ENCODE measurements at regions not wholly inside any gene's neighbourhood (a gene's known extent, or its start where the extent isn't known, plus 50 kb on each side); places are given as distances from the start of the nearest gene placed in this dataset.
"Not testable (repeated sequence)": the region's sequence is repeated elsewhere in the genome, so short reads cannot be mapped to it uniquely, and the experiment has no call there.

DNA sequence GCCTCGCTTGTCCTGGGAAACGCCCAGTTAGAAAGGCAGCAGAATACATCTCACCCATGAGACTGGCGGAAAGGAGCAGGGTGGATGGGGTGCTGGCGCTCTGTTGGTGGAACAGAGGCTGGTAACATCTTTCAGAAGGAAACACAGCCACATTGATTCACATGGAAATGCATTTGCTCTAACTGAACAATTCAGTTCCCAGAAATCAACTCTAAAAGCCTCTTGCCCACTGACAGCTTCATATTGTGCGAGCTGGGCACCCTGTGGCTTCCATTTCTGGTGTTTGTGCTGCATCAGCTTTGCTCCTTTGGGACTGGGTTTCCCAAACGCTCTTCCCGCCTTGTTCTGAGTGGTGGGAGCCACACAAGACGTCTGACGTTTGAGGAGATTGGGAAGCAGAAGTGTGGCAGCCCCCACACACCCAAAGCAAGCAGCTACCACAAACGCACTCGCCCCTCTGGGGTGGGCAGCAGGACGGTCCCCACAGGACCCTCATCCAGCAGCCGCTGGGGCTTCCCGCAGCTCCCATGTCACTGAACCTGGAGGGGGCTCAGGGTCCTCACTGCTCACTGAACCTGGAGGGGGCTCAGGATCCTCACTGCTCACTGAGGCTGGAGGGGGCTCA, 229.5 kb downstream of the ERMARD start:
- no peak for DNase-seq (ENCODE audit: low spot score)

DNA sequence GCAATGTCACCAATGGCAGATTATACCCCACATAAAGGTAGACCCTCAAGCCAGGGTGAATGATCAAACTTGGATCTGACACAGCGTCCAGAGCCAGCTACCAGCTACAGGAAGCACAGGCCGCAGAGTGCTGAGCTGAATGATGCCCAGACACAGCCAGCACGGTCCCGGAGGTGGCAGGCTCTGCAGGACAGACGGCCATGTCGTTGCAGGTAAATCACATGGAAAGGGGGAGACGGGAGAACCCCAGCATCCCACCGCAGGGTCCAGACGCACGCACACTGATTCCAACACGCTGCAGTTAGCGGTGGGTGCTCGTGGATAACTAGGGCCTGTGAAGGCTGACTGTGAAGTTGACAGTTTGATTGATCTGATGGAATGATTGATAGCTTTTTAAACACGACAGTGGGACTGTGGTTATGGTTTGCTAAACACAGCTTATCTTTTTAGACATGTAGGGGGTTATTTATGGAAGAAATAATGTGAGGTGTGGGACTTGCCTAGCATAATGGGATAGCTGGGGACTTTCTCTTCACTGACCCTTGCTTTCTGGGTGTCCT, 228.5 kb downstream of the ERMARD start:
- DNase-seq (ENCODE audit: low spot score), result no peak

DNA sequence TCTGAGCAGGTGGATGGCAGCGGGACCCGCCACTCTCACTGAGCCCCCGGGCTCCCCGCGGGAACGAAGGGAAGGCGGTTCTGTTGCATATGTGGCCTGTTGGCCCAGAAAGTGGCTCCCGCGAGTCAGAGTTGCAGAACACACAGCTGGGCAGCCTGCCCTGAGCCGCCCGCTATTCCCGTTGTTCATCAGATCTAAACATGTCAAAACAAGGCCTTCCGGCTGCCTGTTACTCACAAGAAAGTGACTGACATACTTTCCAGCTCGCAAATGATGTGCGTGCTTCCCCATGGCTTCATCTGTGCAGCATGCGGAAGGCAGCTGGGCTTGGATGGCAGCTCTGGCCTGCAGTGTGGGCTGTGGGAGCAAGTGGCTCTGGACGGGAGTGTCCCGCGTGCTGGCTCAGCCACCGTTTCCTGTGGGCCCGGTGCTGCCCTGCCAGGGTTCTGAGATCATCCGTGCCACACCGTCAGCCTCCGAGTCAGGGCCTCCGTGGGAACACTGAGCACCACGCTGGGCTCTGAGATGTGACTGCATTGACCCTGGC, 227.3 kb downstream of the ERMARD start:
- no peak for DNase-seq (ENCODE audit: low spot score)

GRCh38 chr6:169977434-169978265, 226.2 kb downstream of the ERMARD start:
- DNase-seq (ENCODE audit: low spot score), result no peak

- DNase-seq (ENCODE audit: low spot score), result no peak
These were observed 225.1 kb downstream of the ERMARD start for GRCh38 chr6:169976301-169977081.

GRCh38 chr6:169975701-169976100, 224.3 kb downstream of the ERMARD start:
- DNase-seq (ENCODE audit: low spot score), result no peak

- no peak for DNase-seq (ENCODE audit: low spot score)
These were observed 223.9 kb downstream of the ERMARD start for GRCh38 chr6:169975286-169975685.

DNA sequence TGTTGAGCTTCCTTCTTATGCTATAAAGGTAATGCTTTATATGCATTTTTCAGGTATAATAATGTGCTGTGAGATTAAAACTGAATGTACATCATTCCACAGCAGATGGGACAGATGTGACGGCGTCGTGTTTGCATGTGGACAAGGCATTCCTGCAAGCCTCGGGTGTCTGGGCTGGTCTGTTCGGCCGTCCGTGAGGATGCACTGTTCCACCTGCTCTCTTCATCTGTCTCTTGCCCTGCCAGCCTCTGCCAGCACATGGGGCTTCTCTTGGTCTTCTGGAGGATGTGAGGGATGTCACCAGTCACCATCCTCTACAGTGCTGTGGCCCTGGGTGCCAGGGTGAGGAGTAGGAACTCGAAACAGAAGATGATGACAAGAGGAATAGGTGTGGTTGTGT, 223.2 kb downstream of the ERMARD start:
- no peak for DNase-seq (ENCODE audit: low spot score)

GRCh38 chr6:169973588-169974467, 222.4 kb downstream of the ERMARD start:
- not testable (repeated sequence) for DNase-seq (ENCODE audit: low spot score)

DNA sequence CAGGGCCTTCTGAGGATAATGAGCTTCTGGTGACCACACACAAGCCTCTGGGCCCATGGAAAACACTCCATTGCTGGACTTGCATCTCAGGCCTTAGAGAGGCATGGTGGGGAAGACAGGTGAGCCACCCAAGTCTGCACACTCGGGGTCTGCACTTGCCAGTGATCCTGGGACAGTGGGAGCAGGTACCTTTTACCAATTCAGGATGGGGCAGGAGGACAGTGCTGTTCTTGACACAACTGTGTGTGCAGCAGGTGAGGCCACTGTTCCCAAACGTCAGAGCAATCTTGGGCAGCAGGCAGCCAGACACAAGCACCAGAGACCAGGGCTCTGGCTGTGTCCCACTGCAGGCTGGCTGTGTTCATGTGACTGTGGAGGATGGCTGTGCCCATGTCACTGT, 221.3 kb downstream of the ERMARD start:
- no peak for DNase-seq (ENCODE audit: low spot score)

- no peak for DNase-seq (ENCODE audit: low spot score)
These were observed 220.8 kb downstream of the ERMARD start for GRCh38 chr6:169972101-169972651.

DNA sequence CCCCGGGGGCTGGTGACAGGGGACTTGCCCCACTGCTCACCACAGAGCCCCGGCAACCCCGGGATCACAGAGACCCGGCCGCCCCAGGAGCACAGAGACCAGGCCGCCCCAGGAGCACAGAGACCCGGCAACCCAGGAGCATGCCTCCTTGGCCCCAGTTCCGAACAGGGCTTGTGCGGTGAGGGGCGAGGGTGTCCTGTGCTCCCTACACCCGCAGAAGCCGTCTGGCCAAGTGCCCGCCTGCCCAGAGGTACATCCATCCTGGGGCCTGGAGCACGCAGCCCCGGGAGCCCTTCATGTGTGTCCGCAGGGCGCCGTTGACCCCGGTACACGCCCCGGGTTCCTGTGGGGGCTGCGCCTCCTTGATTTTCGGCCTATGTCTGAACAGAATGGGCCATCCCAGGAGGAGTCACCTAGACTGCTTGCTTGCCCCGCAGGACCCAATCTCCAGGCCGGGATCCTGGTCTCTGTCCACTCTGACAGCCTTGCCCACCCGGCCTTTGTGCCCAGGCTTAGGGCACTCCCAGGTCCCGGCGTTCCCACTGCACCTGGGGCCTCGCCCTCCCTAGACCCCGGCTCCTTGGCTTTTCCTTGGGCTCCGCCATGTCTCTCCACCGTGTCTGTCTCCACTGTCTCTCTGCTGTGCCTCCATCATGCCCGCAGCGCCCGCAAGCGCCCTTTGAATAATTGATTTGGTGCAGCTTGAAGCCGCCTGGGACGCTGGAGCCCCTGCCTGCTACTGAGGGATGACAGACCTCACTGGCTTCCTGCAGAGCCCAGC, 219.8 kb downstream of the ERMARD start:
- DNase-seq (ENCODE audit: low spot score), result no peak

DNA sequence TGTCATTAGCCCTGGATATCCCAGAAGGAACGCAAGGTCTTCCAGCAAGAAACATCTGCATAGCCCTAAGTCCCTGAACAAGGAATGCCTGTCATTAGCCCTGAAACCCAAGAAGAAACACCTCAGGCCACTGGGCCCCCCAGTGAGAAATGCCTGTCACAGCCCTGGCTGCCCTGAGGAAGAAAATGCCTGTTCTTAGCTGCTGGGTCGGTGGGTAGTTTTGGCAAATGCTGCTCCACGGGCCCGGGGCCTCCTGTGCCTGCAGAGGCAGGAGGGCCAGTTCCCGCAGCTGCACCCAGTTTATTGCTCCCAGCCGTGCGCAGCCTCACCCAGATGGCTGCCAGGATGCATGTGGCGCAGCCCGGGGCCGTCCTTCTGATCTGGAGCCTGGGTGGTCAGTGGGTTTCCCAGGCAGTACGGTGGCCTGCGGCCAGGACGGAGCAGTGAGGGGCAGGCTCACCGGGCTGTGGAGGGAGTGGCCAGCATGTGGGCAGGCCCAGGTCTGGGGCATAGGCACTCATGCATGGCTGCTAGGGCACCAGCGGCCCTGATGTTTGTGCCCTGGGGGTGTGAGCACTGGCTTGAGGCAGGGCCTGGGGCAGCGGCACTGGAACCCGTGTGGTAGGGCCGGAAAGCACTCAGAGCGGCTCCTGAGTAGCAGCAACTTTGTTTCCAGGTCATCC, 219.0 kb downstream of the ERMARD start:
- no peak for DNase-seq (ENCODE audit: low spot score)

DNA sequence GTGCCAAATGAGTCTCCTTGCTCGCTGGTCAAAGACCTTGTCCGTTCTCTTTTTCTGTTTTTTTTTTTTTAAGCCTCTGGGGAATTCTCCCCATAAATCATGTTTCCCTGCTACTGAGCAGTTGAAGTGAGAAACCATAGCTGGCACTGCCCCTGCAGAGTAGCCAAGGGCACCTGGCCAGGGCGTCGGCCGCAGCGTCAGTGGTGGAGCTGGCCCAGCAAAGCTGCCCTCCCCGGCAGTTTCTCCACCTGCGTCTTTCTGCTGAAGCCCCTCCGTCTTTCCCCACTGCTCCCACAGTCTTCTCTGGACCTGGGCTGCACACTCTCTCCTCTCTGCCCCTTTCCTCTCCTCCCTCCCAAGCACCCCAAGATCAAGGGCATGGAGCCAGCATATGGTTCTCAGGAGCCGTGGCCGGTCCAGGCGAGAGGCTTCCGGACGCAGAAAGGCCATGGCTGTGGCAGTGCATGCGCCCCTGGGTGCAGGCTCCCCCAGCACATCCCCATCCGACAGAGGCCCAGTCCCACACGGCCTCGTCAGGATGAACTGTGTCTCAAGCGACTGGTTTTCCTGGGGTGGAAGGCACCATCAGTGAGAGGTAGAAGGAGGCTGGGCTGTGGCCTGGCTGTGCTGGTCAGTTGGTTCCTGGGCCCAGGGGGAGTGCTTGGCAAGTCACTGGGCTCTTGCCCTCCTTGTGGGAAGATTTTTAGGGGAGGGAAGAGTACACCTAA, 218.1 kb downstream of the ERMARD start:
- no peak for DNase-seq (ENCODE audit: low spot score)

GRCh38 chr6:169968541-169969270, 217.3 kb downstream of the ERMARD start:
- no peak for DNase-seq (ENCODE audit: low spot score)

GRCh38 chr6:169967687-169968086, 216.3 kb downstream of the ERMARD start:
- DNase-seq (ENCODE audit: low spot score), result no peak

DNA sequence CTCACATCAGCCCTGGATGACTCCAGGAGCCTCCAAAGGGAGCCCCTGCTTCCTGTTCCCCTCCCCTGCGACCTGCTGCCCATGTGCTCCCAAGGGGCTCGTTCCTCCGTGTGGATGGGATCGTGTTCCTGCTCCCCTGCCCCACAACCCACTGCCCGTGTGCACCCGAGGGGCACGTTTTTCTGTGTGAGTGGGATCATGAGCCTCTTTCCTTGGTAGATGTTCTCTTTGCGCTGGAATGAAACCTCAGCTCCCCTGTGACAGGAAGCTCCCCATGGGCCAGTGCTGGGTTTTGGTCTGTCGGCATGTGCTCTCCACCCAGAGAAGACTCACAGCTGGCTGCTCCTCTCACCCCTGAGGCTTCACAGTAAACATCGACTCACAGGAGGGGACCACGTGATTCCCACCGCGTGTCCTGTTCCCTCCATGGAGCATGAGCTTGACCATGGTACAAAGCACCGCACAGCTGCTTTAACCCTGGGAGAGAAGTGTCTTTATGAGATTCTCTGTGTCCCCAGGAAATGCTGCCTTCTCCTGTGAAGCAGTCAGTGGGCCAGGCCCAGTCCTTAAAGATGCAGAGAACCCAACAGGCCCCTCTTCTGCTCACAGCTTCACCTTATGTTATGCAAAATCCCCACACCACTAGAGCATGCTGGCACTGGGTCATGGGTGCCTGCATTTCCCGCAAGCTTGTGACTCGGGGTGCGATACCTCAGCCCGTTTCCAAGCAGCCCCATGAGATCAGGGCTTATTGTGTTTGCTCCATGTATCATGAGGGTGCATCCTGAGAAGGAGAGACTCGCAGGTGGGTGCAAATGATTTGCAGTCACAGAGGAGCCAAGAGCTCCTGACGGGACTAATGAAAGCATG, 215.1 kb downstream of the ERMARD start:
- no peak for DNase-seq (ENCODE audit: low spot score)
